HG03095 (cell line): ENCODE measurements at regions not wholly inside any gene's neighbourhood (a gene's known extent, or its start where the extent isn't known, plus 50 kb on each side); places are given as distances from the start of the nearest gene placed in this dataset.
"Not testable (repeated sequence)": the region's sequence is repeated elsewhere in the genome, so short reads cannot be mapped to it uniquely, and the experiment has no call there.

Experiments used
- ATAC-seq: cut with Tn5 transposase; IDR thresholded peaks from one replicate; pipeline ENCODE4 v1.9.1; 2021; ENCODE audit warnings: moderate library complexity; ENCODE audit not compliant: unreplicated experiment

- ATAC-seq, result no peak
These were observed 730.0 kb upstream of the B3GALT2 start for GRCh38 chr1:193916452-193916851.

GRCh38 chr1:193914871-193915270 lies 728.5 kb upstream of the B3GALT2 start:
- ATAC-seq, result no peak

GRCh38 chr1:193909406-193910082 lies 723.1 kb upstream of the B3GALT2 start:
- ATAC-seq, result no peak

- ATAC-seq, result no peak
These were observed 719.1 kb upstream of the B3GALT2 start for GRCh38 chr1:193905288-193906085.

GRCh38 chr1:193891788-193892187 lies 705.4 kb upstream of the B3GALT2 start:
- ATAC-seq, result no peak

- no peak for ATAC-seq
These were observed 704.5 kb upstream of the B3GALT2 start for GRCh38 chr1:193890935-193891334.

- no peak for ATAC-seq
These were observed 698.6 kb upstream of the B3GALT2 start for GRCh38 chr1:193884848-193885558.

- ATAC-seq, result not testable (repeated sequence)
These were observed 691.5 kb upstream of the B3GALT2 start for GRCh38 chr1:193877920-193878319.

- ATAC-seq, result no peak
These were observed 682.0 kb upstream of the B3GALT2 start for GRCh38 chr1:193868425-193868824.

GRCh38 chr1:193856261-193856660 lies 669.8 kb upstream of the B3GALT2 start:
- no peak for ATAC-seq

GRCh38 chr1:193850745-193851144 lies 664.3 kb upstream of the B3GALT2 start:
- ATAC-seq, result no peak

GRCh38 chr1:193846876-193847604 lies 660.6 kb upstream of the B3GALT2 start:
- ATAC-seq, result no peak

- no peak for ATAC-seq
These were observed 660.0 kb upstream of the B3GALT2 start for GRCh38 chr1:193846411-193846810.

GRCh38 chr1:193841857-193842256 lies 655.4 kb upstream of the B3GALT2 start:
- no peak for ATAC-seq

- ATAC-seq, result no peak
These were observed 645.1 kb upstream of the B3GALT2 start for GRCh38 chr1:193831465-193831864.

GRCh38 chr1:193827516-193827915 lies 641.1 kb upstream of the B3GALT2 start:
- no peak for ATAC-seq

GRCh38 chr1:193819376-193819775 lies 633.0 kb upstream of the B3GALT2 start:
- no peak for ATAC-seq

GRCh38 chr1:193807208-193807607 lies 620.8 kb upstream of the B3GALT2 start:
- no peak for ATAC-seq

- ATAC-seq, result no peak
These were observed 620.0 kb upstream of the B3GALT2 start for GRCh38 chr1:193806079-193807048.
